Activated CD4-positive, alpha-beta T cell treated with anti-CD3 and anti-CD28 coated beads, Interleukin-2, Interleukin-6, amounts not matched to agents 100 ng/mL and 50 ng/mL, durations not matched to agents 16 hours and 8 hours (primary cell): ENCODE measurements at regions not wholly inside any gene's neighbourhood (a gene's known extent, or its start where the extent isn't known, plus 50 kb on each side); places are given as distances from the start of the nearest gene placed in this dataset.
"Not testable (repeated sequence)": the region's sequence is repeated elsewhere in the genome, so short reads cannot be mapped to it uniquely, and the experiment has no call there.

Source experiments
- DNase-seq: peaks from one replicate; pipeline ENCODE4 v3.0.0-alpha.2; 2020

DNA sequence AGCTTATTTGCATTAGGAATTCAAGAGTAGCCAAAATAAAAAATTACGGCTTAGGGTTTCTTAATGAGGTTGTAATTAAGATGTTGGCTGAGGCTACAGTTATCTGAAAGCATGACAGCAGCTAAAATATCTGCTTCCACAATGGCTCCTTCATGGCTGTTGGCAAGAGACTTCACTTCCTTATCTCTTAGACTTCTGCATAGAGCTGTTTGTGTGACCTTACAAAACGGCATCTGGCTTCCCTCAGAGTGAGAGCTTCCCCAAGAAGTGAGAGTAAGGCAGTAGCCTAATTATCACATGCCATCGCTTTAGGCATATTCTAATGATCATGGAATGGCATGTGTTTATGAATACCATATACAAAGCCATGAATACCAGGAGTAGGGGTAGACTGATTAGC, 57.6 kb downstream of the CCDC59 start:
- DNase-seq, result no peak

- no peak for DNase-seq
Observed at GRCh38 chr12:82299319-82300025, 58.7 kb downstream of the CCDC59 start.

GRCh38 chr12:82290415-82290814, 67.8 kb downstream of the CCDC59 start:
- DNase-seq, result no peak

- DNase-seq, result not testable (repeated sequence)
Observed at GRCh38 chr12:82281335-82281734, 76.9 kb downstream of the CCDC59 start.

GRCh38 chr12:82279536-82280058, 78.6 kb downstream of the CCDC59 start:
- no peak for DNase-seq

GRCh38 chr12:82277582-82277981, 80.6 kb downstream of the CCDC59 start:
- DNase-seq, result no peak

DNA sequence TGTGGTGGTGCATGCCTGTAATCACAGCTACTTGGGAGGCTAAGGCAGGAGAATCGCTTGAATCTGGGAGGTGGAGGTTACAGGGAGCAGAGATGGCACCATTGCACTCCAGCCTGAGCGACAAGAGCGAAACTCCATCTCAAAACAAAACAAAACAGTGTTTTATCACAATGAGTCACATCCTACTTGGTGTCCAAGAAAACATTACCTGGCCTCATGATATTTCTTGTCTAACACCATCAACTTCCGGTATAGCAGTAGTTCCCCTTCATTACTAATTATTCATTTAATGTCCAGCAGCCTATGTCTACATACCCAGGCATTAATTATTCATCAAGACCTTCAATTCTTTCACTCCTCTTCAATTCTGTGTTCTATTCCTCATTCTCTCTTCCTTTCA, 115.5 kb downstream of the CCDC59 start:
- peak; percentile 15 for DNase-seq

DNA sequence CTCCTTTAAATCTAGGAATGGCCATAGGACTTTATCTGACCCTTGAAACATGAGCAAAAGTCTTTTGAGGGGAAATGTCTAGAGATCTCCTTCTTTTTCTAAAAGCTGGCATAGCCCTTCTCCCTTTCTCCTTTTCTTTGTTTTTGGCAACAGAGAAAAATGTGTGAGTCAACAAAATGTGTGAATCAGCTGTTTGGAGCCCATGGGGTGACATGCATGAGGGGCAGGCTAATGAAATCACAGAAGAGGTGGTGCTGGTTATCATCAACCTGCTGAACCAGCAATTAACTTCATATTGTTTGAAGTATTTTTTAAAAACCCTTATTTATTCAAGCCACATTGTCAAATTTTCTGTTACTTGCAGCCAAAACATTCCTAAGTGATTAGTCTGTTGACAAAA, 132.3 kb downstream of the CCDC59 start:
- DNase-seq, result no peak

- no peak for DNase-seq
Observed at GRCh38 chr12:82223426-82223825, 134.8 kb downstream of the CCDC59 start.

DNA sequence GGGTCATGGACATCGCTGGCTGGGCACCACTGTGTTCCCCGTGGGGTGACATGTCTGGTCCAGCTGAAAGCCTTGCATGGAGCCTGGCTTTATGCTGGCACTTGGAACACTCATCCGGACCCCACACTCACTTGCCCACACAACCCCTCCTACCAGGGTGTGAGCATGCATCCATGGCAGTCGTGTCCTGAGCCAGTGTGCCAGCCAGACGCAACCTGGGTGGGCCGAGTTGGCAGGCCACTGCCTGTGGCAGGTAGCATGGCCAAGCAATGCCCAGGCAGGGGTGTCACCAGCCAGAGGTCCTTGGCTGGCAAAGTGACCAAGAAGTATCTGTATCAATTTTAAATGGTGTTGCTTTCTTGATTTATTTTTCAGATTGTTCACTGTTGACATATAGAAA, 141.7 kb downstream of the CCDC59 start:
- DNase-seq, result no peak

DNA sequence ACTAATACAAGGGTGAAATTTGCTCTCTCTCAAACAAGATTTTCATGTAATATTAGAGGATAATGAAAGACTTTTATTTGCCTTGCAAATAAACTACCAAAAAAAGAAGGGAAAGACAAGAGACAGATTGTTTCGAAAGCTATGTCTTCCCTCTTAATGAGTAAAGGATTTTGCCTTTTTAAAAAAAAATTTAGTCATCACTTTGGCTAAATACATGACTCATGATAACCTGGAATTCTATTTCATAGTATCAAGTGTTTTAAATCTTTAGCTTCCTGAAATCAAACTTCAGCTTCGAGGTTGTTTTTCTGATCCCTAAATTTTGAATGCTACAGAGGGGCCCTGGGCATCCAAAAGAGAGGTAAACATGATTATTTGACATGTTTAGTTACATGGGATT, 144.4 kb downstream of the CCDC59 start:
- no peak for DNase-seq

DNA sequence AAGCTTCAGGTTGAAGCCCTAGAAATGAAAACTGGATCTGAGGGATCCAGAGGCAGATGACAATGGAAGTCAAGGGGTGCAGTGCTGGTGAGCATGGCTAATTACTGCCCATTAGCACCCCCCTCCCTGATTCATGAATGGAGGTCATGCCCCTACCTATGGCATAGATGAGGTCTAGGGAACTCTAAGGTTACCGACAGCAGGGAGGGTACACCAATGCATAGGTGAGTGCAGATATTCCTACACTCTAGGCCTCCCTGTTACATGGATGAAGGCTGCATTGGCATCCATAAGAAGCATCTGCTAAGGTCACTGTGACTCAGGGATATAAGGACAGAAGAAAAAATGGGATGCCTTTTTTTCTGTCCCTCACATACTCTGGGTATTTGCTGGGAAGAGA, 147.3 kb downstream of the CCDC59 start:
- no peak for DNase-seq

- no peak for DNase-seq
Observed at GRCh38 chr12:82209533-82209932, 148.7 kb downstream of the CCDC59 start.

DNA sequence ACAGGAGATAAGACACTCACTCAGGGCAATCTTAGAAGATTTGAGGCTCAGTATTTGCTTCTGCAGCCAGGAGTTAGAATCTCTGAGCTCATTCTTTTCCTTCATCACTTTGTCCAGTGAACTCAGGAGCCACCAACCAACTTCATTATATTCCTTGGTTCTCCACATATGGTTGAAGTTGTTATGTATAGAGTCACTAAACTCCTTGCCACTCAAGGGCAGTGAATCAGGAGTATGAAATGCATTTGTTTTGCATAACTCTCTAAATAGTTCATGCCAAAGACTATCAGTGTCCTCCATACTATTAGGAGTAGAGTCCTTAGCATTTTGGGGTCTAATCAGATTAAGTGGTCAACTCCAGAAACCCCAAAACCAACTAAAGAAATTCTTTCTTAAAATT, 150.6 kb downstream of the CCDC59 start:
- DNase-seq, result no peak

DNA sequence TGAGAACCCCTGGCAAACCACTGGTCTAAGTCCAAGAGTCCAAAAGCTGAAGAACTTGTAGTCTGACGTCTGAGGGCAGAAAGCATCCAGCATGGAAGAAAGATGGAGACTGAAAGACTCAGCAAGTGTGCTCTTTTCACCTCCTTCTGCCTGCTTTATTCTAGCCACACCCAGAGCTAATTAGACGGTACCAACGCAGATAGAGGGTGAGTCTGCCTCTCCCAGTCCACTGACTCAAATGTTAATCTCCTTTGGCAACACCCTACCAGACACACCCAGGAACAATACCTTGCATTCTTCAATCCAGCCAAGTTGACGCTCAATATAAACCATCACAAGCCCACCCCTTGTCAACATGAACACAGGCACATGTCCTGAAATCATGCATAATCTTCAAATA, 155.1 kb downstream of the CCDC59 start:
- no peak for DNase-seq

DNA sequence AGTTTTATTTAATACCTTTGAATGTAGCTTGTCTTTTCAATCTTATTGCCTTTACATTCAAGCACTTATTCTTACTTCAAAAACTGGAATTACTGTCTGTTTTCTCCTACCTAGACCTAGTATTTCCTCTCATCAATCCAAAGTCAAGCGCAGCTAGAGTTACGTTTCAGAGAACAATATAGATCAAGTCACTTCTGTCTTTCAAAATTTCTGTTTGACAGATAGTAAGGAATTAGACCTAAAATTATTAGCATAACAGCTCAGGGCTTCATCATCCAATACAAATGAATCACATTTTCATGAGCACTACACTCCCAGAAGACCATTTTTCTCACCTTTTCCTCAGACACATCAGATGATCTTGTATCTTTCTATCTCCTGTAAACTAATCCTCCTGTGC, 170.6 kb downstream of the CCDC59 start:
- no peak for DNase-seq

DNA sequence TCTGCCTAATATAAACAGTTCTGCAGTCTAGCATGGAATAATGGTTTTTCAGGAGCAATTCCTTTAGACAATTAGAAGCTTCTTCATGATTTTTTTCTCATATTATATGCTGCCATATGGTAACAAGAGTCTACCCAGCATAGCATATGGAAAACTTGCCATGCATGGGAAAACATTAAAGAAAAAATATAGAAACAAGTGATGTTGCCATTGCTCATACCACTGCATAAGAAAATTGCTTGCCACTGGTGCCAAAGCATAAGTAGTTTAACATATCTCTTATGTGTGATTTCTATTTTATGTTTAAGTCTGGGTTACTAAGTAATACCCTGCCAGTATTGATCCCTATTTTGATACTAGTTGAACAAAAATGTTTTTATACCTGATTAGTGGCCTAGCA, 171.2 kb downstream of the CCDC59 start:
- DNase-seq, result no peak

DNA sequence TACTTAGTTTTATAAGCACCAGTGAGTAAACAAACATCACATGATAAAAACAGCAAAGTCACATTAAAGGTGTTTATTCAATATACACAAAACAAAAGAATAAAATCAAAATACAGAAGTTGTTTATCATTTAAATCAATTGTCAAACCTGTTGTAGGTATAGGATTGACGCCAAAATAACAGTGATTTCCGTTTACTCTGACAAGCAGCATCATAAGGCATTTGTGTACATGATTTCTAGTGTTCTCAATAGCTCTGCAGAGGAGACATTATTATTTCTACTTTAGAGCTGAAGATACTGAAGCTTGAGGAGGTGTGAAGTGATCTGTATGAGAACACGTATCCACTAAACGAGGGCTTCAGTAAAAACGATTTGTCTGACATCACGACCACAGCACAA, 171.9 kb downstream of the CCDC59 start:
- DNase-seq, result no peak

- no peak for DNase-seq
Observed at GRCh38 chr12:82184844-82185243, 173.3 kb downstream of the CCDC59 start.

- DNase-seq, result no peak
Observed at GRCh38 chr12:82182601-82183190, 175.5 kb downstream of the CCDC59 start.

GRCh38 chr12:82176761-82177490, 181.3 kb downstream of the CCDC59 start:
- no peak for DNase-seq

DNA sequence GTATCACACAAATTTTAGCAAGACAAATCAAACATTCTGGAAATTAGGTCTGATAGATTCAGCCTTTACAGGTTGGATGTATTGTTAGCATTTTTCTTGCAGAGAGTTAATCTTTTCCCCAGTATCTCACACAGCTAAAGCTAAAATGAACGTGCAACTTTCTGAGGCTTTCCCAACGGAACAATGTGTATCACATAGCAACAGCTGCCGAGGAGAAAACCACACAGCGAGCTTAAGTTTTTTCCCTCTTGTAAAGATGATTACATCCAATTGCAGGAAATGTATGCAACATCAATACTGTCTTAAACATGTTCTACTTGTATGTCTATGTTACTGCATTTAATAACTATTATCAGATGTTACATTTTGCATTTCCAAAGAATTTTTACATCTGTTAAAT, 182.2 kb downstream of the CCDC59 start:
- no peak for DNase-seq

- no peak for DNase-seq
Observed at GRCh38 chr12:82174936-82175335, 183.3 kb downstream of the CCDC59 start.

- no peak for DNase-seq
Observed at GRCh38 chr12:82174383-82174782, 183.8 kb downstream of the CCDC59 start.
